ENCODE measurements at regions not wholly inside any gene's neighbourhood (a gene's known extent, or its start where the extent isn't known, plus 50 kb on each side); places are given as distances from the start of the nearest gene placed in this dataset.

GRCh38 chr17:71269201-71269600 is 851.6 kb upstream of the SOX9 start:
- Histone ChIP-seq H4K20me1 (replicated peaks; ENCODE audit: insufficient read depth) (no peaks in the 10 kb centered on the region), H3K27ac (ENCODE audit: low read depth) (no peak overlapping the region), H2AFZ (no peak overlapping the region), H3K36me3 (ENCODE audit: insufficient read depth) (no peaks in the 10 kb centered on the region), H3F3A (replicated peaks; ENCODE audit: low read depth) (no peaks in the 10 kb centered on the region), H3K27me3 (ENCODE audit: insufficient read depth) (no peaks in the 10 kb centered on the region), H3K79me2 (replicated peaks; ENCODE audit: insufficient read depth) (no peaks in the 10 kb centered on the region), H3K4me1 (ENCODE audit: insufficient read depth) (no peaks in the 10 kb centered on the region), H3K4me3 (no peak overlapping the region), H3K9me2 (ENCODE audit: insufficient read depth) (no peaks in the 10 kb centered on the region), H3K4me2 (no peak overlapping the region)
- Mint-ChIP-seq H3K27ac (no peak overlapping the region), H3K4me1 (no peaks in the 10 kb centered on the region), H3K36me3 (ENCODE audit: low read depth) (peaks cover 12% of the 10 kb centered on the region), H3K4me3 (no peak overlapping the region), H3K27me3 (ENCODE audit: insufficient read depth, low read depth, poor library complexity) (no peaks in the 10 kb centered on the region), H3K9me3 (peaks cover 29% of the 10 kb centered on the region)
- no peak for DNase-seq (ENCODE audit: low spot score)
- TF ChIP-seq ZNF331 (CRISPR knock-in tag; IDR thresholded peaks at IDR 0.05; ENCODE audit: low read depth): no peak
- TF ChIP-seq, protein P1, sequence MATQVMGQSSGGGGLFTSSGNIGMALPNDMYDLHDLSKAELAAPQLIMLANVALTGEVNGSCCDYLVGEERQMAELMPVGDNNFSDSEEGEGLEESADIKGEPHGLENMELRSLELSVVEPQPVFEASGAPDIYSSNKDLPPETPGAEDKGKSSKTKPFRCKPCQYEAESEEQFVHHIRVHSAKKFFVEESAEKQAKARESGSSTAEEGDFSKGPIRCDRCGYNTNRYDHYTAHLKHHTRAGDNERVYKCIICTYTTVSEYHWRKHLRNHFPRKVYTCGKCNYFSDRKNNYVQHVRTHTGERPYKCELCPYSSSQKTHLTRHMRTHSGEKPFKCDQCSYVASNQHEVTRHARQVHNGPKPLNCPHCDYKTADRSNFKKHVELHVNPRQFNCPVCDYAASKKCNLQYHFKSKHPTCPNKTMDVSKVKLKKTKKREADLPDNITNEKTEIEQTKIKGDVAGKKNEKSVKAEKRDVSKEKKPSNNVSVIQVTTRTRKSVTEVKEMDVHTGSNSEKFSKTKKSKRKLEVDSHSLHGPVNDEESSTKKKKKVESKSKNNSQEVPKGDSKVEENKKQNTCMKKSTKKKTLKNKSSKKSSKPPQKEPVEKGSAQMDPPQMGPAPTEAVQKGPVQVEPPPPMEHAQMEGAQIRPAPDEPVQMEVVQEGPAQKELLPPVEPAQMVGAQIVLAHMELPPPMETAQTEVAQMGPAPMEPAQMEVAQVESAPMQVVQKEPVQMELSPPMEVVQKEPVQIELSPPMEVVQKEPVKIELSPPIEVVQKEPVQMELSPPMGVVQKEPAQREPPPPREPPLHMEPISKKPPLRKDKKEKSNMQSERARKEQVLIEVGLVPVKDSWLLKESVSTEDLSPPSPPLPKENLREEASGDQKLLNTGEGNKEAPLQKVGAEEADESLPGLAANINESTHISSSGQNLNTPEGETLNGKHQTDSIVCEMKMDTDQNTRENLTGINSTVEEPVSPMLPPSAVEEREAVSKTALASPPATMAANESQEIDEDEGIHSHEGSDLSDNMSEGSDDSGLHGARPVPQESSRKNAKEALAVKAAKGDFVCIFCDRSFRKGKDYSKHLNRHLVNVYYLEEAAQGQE (IDR thresholded peaks at IDR 0.05; ENCODE audit: unreplicated experiment): no peak
- TF ChIP-seq NANOG (IDR thresholded peaks at IDR 0.05; ENCODE audit: borderline replicate concordance): no peak
- TF ChIP-seq JUNB (IDR thresholded peaks at IDR 0.05; ENCODE audit: unreplicated experiment): no peak
- TF ChIP-seq POLR2AphosphoS5 (IDR thresholded peaks at IDR 0.05; ENCODE audit: low read depth): no peak
- TF ChIP-seq ETS1 (IDR thresholded peaks at IDR 0.05): no peak
- TF ChIP-seq STAT1 (IDR thresholded peaks at IDR 0.05; ENCODE audit: unreplicated experiment): no peak
- TF ChIP-seq EZH2 (IDR thresholded peaks at IDR 0.05; ENCODE audit: low read depth, unreplicated experiment): no peak
- TF ChIP-seq CREB1 (CRISPR knock-in tag; IDR thresholded peaks at IDR 0.05; ENCODE audit: low read depth): no peak
- no peak for TF ChIP-seq EZH2phosphoT487 (IDR thresholded peaks at IDR 0.05; ENCODE audit: unreplicated experiment)
- no peak for TF ChIP-seq ZNF114 (CRISPR knock-in tag; IDR thresholded peaks at IDR 0.05)
- TF ChIP-seq, protein P2, sequence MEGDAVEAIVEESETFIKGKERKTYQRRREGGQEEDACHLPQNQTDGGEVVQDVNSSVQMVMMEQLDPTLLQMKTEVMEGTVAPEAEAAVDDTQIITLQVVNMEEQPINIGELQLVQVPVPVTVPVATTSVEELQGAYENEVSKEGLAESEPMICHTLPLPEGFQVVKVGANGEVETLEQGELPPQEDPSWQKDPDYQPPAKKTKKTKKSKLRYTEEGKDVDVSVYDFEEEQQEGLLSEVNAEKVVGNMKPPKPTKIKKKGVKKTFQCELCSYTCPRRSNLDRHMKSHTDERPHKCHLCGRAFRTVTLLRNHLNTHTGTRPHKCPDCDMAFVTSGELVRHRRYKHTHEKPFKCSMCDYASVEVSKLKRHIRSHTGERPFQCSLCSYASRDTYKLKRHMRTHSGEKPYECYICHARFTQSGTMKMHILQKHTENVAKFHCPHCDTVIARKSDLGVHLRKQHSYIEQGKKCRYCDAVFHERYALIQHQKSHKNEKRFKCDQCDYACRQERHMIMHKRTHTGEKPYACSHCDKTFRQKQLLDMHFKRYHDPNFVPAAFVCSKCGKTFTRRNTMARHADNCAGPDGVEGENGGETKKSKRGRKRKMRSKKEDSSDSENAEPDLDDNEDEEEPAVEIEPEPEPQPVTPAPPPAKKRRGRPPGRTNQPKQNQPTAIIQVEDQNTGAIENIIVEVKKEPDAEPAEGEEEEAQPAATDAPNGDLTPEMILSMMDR (conservative IDR thresholded peaks at IDR 0.05; ENCODE audit: low read depth in 2 of 2): no peak
- no peak for TF ChIP-seq ZNF462 (CRISPR knock-in tag; IDR thresholded peaks at IDR 0.05)
- ATAC-seq: no peak

Measured in GM23338 (cell line).